ENCODE measurements at regions not wholly inside any gene's neighbourhood (a gene's known extent, or its start where the extent isn't known, plus 50 kb on each side); places are given as distances from the start of the nearest gene placed in this dataset.

DNA sequence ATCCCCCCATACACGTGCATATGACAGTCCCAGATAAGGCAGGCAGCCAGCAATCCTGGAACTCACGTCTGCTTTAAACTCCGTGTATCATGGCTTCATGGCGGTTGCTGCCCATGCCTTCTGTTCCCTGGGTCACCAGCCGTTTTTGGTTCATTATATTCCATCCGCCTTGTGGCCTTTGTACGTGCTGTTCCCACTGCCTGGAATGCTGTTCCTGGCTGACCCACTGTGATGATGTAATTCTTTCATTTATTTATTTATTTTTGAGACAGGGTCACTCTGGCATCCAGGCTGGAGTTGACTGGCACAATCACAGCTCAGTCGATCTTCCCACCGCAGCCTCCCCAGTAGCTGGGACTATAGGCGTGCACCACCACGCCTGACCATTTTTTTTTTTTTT lies 136.7 kb upstream of the GSE1 start:
- no peak overlapping the region for H3K27ac Mint-ChIP-seq (ENCODE audit: unreplicated experiment)
- TF ChIP-seq, protein P1, sequence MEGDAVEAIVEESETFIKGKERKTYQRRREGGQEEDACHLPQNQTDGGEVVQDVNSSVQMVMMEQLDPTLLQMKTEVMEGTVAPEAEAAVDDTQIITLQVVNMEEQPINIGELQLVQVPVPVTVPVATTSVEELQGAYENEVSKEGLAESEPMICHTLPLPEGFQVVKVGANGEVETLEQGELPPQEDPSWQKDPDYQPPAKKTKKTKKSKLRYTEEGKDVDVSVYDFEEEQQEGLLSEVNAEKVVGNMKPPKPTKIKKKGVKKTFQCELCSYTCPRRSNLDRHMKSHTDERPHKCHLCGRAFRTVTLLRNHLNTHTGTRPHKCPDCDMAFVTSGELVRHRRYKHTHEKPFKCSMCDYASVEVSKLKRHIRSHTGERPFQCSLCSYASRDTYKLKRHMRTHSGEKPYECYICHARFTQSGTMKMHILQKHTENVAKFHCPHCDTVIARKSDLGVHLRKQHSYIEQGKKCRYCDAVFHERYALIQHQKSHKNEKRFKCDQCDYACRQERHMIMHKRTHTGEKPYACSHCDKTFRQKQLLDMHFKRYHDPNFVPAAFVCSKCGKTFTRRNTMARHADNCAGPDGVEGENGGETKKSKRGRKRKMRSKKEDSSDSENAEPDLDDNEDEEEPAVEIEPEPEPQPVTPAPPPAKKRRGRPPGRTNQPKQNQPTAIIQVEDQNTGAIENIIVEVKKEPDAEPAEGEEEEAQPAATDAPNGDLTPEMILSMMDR (IDR thresholded peaks at IDR 0.05; ENCODE audit: unreplicated experiment), result no peak
- H3K4me1 Mint-ChIP-seq (ENCODE audit: unreplicated experiment), result peaks cover 13% of the 10 kb centered on the region
- no peaks in the 10 kb centered on the region for H3K9me3 Mint-ChIP-seq (ENCODE audit: unreplicated experiment)
- DNase-seq (ENCODE audit: low spot score), result no peak
- H3K4me3 Mint-ChIP-seq (ENCODE audit: unreplicated experiment), result no peak overlapping the region
- peaks cover 12% of the 10 kb centered on the region for H3K27me3 Mint-ChIP-seq (ENCODE audit: unreplicated experiment)
- H3K36me3 Mint-ChIP-seq (ENCODE audit: low read depth, unreplicated experiment), result no peaks in the 10 kb centered on the region

DNA sequence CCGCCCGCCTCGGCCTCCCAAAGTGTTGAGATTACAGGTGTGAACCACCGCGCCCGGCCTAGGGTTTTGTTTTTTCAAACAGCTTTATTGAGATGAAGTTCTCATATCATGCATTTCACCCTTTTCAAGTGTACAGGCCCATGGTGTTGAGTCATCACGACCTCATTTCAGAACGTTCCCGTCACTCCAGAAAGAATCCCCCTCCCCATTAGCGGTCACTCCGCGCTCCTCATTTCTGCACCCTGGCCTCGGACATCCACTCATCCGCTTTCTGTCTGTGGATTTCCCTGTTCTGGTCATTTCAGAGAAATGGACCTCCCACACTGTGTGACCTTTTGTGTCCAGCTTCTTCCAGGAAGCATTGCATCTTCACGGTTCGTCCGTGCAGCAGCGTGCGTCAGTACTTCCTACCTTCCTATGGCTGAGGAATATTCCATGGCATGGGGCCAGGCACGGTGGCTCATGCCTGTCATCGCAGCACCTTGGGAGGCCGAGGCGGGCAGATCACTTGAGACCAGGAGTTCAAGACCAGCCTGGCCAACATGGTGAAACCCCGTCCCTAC lies 135.2 kb upstream of the GSE1 start:
- Mint-ChIP-seq H3K27ac (ENCODE audit: unreplicated experiment) (no peak overlapping the region), H3K4me1 (ENCODE audit: unreplicated experiment) (peaks cover 10% of the 10 kb centered on the region), H3K4me3 (ENCODE audit: unreplicated experiment) (no peak overlapping the region), H3K9me3 (ENCODE audit: unreplicated experiment) (no peaks in the 10 kb centered on the region), H3K36me3 (ENCODE audit: low read depth, unreplicated experiment) (no peaks in the 10 kb centered on the region), H3K27me3 (ENCODE audit: unreplicated experiment) (peaks cover 10% of the 10 kb centered on the region)
- TF ChIP-seq, protein P1 (IDR thresholded peaks at IDR 0.05; ENCODE audit: unreplicated experiment), result no peak
- DNase-seq (ENCODE audit: low spot score), result no peak

DNA sequence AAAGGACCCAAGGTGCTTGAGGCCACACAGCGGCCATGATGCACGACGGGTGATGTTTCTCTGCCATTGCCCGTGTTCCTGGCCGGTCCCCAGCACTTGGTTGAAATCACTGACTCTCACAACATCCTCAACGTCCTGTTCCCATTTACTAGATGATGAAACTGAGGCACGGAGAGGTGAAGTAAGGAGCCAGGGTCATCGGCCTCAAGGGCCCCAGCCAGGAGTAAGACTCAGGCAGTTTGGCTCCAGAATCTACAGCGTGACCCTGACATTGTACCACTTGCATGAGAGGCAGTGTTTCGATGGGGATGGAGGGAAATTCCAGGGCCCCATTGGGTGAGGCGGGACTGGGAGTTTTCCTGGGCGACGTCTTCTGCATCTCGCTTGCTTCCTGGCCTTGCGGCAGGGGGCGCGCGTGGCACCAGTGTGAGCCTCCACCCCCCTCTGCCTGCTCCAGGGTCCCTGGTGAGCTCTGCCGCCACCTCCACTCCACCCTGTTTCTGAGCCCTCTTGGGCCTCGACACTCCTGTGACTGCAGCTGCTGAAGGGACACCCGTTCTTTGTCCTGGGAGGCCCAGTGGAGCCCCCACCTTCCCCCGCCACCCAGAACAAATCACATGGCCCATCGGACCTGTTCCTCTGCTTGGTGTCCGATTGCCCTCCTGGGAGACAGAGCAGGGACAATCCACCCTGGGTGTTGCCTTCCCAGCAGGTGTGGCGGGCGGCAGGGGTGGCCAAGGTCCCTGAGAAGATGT lies 133.0 kb upstream of the GSE1 start:
- Mint-ChIP-seq H3K4me1 (ENCODE audit: unreplicated experiment) (peaks cover 3% of the 10 kb centered on the region), H3K27me3 (ENCODE audit: unreplicated experiment) (peaks cover 9% of the 10 kb centered on the region), H3K27ac (ENCODE audit: unreplicated experiment) (no peak overlapping the region), H3K9me3 (ENCODE audit: unreplicated experiment) (no peaks in the 10 kb centered on the region), H3K4me3 (ENCODE audit: unreplicated experiment) (no peak overlapping the region), H3K36me3 (ENCODE audit: low read depth, unreplicated experiment) (no peaks in the 10 kb centered on the region)
- DNase-seq (ENCODE audit: low spot score), result no peak
- TF ChIP-seq, protein P1 (IDR thresholded peaks at IDR 0.05; ENCODE audit: unreplicated experiment), result no peak

DNA sequence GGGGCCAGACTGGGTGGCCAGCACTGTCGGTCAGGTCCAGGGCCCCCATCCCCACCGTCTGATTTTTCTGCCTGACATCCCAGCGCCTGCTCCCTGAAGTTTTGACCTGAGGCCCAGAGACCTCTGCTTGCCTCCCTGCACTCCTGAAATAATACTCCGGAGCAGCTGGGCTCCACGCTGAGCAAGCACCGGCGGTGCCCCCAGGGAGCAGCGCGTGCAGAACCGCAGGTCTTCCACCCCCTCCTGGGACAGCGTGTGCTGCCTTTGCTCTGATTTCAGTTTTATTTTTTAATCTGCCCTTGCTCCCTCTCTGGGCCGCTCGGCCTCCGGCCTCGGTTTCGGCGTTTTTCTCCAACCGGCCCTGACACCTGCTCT lies 132.4 kb upstream of the GSE1 start:
- Mint-ChIP-seq H3K27me3 (ENCODE audit: unreplicated experiment) (peaks cover 9% of the 10 kb centered on the region), H3K9me3 (ENCODE audit: unreplicated experiment) (no peaks in the 10 kb centered on the region), H3K27ac (ENCODE audit: unreplicated experiment) (no peak overlapping the region), H3K4me3 (ENCODE audit: unreplicated experiment) (no peak overlapping the region), H3K36me3 (ENCODE audit: low read depth, unreplicated experiment) (no peaks in the 10 kb centered on the region), H3K4me1 (ENCODE audit: unreplicated experiment) (peaks cover 2% of the 10 kb centered on the region)
- TF ChIP-seq, protein P1 (IDR thresholded peaks at IDR 0.05; ENCODE audit: unreplicated experiment), result no peak
- DNase-seq (ENCODE audit: low spot score), result no peak

DNA sequence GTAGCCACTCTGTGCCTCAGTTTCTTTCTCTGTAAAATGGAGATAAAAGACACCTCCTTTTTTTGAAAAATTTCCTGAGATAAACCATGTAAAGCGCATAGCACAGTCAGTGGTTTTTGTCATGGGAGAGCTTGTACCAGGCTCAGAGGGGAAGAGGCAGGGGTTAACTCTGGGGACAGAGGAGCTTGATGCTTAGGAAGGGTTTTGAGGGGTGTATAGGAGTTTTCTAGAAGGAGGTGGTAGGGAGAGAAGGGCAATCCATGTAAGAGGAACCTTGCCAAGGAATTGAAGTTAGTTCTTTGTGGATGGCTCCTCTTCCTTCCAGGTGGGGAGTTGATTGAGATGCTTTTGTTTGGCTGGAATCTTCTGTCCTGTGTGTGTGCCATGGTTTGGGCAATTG lies 131.9 kb upstream of the GSE1 start:
- no peaks in the 10 kb centered on the region for H3K36me3 Mint-ChIP-seq (ENCODE audit: low read depth, unreplicated experiment)
- no peaks in the 10 kb centered on the region for H3K9me3 Mint-ChIP-seq (ENCODE audit: unreplicated experiment)
- H3K27me3 Mint-ChIP-seq (ENCODE audit: unreplicated experiment), result peaks cover 9% of the 10 kb centered on the region
- H3K4me1 Mint-ChIP-seq (ENCODE audit: unreplicated experiment), result peaks cover 3% of the 10 kb centered on the region
- no peak overlapping the region for H3K27ac Mint-ChIP-seq (ENCODE audit: unreplicated experiment)
- TF ChIP-seq, protein P1 (IDR thresholded peaks at IDR 0.05; ENCODE audit: unreplicated experiment), result no peak
- no peak for DNase-seq (ENCODE audit: low spot score)
- H3K4me3 Mint-ChIP-seq (ENCODE audit: unreplicated experiment), result no peak overlapping the region

All from endothelial cell (in vitro differentiated cells).